Fibroblast of lung (primary cell): ENCODE measurements at regions not wholly inside any gene's neighbourhood (a gene's known extent, or its start where the extent isn't known, plus 50 kb on each side); places are given as distances from the start of the nearest gene placed in this dataset.

Experiments used
- EZH2 ChIP-seq: IDR thresholded peaks from 2 replicates; pipeline ENCODE4 v1.5.1; 2012; ENCODE audit warnings: low read length, control low read depth, mild to moderate bottlenecking; ENCODE audit errors: missing control alignments
- TF ChIP-seq, protein P1 (sequence below), 2 donors: IDR thresholded peaks in 1 of 2; conservative IDR thresholded peaks in 1 of 2; 1 replicate in 1 of 2; 2 replicates in 1 of 2; pipeline ENCODE4 v1.5.1; 2011 to 2012; ENCODE audit warnings: low read length in 2 of 2, control low read depth in 1 of 2, inconsistent platforms in 1 of 2, low read depth in 1 of 2, mild to moderate bottlenecking in 1 of 2

- TF ChIP-seq, protein P1, sequence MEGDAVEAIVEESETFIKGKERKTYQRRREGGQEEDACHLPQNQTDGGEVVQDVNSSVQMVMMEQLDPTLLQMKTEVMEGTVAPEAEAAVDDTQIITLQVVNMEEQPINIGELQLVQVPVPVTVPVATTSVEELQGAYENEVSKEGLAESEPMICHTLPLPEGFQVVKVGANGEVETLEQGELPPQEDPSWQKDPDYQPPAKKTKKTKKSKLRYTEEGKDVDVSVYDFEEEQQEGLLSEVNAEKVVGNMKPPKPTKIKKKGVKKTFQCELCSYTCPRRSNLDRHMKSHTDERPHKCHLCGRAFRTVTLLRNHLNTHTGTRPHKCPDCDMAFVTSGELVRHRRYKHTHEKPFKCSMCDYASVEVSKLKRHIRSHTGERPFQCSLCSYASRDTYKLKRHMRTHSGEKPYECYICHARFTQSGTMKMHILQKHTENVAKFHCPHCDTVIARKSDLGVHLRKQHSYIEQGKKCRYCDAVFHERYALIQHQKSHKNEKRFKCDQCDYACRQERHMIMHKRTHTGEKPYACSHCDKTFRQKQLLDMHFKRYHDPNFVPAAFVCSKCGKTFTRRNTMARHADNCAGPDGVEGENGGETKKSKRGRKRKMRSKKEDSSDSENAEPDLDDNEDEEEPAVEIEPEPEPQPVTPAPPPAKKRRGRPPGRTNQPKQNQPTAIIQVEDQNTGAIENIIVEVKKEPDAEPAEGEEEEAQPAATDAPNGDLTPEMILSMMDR (conservative IDR thresholded peaks at IDR 0.05 in 1 of 2, IDR thresholded peaks at IDR 0.05 in 1 of 2; ENCODE audit: low read depth in 1 of 2, low read length in 2 of 2) = no peak
- TF ChIP-seq EZH2 = no peak
These were observed 246.1 kb downstream of the HS3ST3B1 start for GRCh38 chr17:14547016-14547415.
